NCI-H1105 treated with DMSO at 0.1 percent for 48 hours (cell line): ENCODE measurements at regions not wholly inside any gene's neighbourhood (a gene's known extent, or its start where the extent isn't known, plus 50 kb on each side); places are given as distances from the start of the nearest gene placed in this dataset.
A peak's percentile ranks its signal among the peaks of the same experiment; 100 is the strongest.
"Not testable (repeated sequence)": the region's sequence is repeated elsewhere in the genome, so short reads cannot be mapped to it uniquely, and the experiment has no call there.

Experiments
- DNase-seq: peaks from one replicate; lab custom pipeline; 2025; lab: John Stamatoyannopoulos, UW

DNA sequence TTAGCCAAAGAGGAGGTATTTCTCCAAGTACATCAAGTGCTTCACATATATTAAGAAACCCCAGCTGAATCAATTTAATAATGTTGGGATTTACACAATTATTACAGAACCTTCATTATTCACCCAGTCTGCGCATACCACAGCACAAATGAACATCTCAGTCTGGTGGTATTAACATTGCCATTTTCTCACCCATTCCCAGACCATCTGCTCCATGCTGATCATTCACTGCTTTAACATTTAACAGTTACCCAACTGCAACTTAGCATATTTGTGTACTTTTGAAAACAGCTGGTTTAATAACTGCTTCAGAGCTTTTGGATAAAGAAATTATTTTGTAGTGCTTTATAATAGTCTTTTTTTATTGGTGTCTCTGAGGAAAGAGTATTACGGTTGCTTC, 1072.1 kb downstream of the NXPH1 start:
- DNase-seq, result no peak

DNA sequence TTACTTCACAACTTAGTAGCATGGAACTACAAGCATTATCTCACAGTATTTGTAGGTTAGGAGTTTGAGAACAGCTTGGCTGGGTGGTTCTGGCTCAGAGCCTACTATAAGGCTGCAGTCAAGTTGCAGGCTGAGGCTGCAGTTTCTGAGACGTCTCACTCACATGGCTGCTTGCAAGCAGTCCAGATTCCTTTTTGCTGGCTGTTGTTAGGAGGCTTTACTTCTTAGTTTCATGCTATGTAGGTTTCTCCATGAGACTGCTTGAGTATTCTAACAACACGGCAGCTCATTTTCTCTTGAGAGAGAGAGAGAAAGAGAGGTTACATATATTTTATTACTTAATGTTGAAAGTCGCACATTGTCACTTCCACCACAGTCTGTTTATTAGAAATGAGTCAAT, 1073.9 kb downstream of the NXPH1 start:
- no peak for DNase-seq

DNA sequence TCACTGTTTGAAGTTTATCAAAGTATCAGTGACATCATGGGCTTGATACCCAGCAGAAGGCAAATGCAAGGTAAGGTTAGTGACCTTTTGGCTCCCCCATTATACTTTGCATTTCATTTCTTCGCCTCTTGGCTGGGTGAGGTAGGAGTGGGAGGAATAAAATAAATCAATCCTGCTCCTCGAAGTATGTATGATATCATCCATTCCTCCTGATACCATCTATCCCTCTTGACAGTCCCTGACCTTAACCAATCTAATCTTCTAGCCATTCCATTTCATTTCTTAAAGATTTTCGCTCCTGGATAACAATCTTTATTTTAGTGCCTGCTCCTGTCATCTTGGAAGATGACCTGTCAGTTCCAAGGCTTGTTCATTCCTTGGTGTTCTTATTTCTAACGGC, 1083.3 kb downstream of the NXPH1 start:
- DNase-seq, result no peak

DNA sequence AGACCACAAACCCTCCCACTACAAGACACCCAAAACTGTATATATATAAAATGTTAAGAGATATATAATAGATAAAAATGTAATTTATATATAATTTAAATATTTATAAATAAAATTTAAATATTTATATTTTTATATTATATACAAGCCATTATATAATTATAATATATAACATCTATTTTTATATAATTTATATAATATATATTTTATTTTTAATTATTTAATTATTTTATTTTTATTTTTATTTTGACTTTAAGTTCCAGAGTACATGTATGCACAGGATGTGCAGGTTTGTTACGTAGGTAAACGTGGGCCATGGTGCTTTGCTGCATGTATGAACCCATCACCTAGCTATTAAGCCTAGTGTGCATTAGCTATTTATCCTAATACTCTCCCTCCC, 1090.2 kb downstream of the NXPH1 start:
- no peak for DNase-seq

DNA sequence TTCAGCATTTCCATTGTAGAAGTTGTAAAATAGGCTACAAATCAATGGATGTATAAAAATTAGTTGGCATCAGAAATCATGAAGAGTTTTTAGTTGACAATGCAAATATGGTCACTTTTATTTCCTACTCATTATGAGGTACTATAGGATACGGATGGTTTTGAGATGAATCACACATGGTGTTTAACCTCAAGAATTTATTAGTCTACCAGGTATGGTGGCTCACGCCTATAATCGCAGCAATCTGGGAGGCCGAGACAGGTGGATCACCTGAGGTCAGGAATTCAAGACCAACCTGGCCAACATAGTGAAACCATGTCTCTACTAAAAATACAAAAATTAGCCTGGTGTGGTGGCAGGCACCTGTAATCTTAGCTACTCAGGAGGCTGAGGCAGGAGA, 1119.0 kb downstream of the NXPH1 start:
- DNase-seq, result not testable (repeated sequence)

DNA sequence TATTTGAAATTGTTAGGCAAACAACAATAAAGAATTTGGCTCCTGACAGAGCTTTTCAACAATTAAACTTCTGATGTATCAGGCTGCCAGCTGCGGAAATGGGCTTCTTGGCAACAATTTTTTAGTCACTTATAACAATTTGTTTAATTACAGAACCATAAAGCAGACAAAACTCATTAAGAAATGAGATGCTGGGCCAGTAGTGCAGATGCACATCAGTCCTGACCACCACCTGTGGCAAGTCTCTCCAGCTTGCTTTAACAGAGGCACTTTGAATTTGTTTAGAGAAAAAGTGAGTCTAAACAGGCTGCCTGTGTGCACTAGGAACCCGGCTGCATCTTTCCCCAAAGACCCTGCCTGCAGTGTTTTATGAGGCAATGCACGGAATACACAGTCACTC, 1124.4 kb downstream of the NXPH1 start:
- peak; percentile 100 for DNase-seq

DNA sequence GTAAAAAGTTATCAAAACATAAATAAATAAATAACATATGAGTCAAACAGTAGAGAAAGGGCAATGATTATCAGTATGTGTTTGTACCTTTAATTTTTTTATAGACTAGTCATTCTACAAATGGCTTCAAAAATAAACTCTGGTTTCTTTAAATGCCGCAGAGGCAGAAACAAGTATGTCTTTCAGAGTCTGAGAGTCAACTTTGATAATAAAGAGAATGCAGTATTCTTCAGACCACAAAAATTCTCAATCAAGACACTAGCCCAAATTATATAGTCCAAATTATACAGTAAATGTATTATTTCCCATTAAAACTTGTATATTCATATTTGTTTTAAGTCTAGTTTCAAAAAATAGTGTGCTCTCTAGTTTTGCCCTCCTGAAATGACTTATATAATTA, 1142.3 kb downstream of the NXPH1 start:
- no peak for DNase-seq

DNA sequence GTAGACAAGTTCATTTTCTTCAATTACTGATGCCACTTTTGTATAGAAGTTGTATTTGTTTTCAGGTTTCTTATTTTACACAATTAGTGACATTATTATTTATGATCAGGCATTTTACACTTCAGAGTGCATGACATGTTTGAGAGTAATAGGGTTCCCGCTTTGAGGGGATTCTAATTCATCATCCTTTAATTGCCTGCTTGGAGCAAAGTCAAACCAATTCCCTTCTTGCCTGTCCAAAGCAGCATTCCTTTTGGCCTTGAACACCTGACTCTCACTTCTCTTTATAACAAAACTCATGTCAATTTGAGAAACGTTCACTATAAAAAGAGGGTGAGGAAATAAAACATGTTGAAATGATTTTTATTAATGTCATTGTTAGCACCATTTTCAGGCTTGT, 1149.4 kb downstream of the NXPH1 start:
- peak; percentile 8 for DNase-seq

DNA sequence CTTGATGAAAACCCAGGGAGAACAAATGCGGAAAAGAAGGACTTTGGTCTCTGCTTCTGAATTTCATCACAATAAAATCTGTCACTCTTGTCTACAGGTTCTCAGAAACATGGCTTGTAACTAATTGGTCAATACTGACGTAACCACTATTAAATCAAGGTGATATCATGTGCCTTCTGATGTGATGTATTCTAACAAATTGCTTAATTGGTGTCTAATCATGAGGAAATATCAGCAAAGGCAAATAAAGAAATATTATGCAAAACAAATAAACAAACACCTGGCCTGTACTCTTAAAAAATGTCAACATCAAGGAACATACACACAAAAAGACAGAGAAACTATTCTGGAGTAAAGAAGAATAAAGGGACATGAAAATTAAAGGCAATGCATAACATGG, 1165.0 kb downstream of the NXPH1 start:
- DNase-seq, result peak; percentile 5

DNA sequence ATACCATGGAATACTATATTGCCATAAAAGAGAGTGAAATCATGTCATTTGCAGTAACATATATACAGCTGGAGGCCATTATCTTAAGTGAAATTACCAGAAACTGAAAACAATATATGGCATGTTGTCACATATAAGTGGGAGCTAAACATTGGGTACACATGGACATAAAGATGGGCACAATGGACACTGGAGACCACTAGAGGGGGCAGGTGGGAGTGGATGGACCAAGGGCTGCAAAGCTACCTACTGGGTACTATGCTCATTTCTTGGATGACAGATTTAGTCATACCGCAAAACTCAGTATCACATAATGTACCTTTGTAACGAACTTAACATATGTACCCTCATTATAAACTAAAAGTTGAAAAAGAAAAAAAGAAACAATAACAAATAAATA, 1167.6 kb downstream of the NXPH1 start:
- no peak for DNase-seq

DNA sequence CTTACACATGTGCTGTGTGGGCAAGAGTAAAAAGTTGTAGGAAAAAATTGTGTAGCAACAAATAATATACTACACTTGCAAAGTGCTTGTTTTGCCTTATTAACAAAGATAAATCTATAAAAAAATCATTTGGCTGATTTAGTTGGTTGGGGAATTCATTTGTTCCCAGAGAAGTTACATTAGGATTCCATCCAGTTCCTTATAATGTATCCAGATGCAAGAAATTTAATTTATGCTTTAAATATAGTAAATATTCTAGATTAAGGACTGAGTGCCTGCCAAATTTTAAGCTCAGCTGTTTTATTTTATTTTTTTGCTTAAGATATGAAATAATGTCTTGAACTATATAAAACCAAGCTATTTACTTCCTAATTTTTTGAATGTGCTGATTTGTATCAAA, 1169.9 kb downstream of the NXPH1 start:
- no peak for DNase-seq

DNA sequence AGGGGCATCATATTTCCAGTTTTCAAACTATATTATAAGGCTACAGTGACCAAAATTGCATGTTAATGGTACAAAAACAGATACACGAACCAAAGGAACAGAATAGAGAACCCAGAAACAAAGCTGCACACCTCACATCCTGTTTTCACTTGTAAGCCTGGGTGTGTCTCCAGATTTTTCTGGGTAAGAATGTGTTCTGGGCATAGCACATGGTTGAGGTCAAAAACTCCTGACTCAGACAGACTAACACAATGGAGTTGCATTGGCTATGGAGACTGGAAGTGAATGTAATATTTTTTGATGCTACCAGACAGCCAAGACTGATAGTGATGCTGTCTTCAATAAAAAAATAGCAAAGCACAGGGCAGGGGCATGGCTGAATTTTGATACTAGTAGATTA, 1175.2 kb downstream of the NXPH1 start:
- no peak for DNase-seq

DNA sequence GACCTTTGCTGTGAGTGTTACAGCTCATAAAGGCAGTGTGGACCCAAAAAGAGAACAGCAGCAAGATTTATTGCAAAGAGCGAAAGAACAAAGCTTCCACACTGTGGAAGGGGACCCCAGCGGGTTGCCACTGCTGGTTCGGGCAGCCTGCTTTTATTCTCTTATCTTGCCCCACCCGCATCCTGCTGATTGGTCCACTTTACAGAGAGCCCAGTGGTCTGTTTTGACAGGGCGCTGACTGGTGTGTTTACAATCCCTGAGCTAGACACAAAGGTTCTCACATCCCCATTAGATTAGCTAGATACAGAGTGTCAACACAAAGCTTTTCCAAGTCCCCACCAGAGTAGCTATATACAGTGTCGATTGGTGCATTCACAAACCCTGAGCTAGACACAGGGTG, 1187.5 kb downstream of the NXPH1 start:
- DNase-seq, result not testable (repeated sequence)

DNA sequence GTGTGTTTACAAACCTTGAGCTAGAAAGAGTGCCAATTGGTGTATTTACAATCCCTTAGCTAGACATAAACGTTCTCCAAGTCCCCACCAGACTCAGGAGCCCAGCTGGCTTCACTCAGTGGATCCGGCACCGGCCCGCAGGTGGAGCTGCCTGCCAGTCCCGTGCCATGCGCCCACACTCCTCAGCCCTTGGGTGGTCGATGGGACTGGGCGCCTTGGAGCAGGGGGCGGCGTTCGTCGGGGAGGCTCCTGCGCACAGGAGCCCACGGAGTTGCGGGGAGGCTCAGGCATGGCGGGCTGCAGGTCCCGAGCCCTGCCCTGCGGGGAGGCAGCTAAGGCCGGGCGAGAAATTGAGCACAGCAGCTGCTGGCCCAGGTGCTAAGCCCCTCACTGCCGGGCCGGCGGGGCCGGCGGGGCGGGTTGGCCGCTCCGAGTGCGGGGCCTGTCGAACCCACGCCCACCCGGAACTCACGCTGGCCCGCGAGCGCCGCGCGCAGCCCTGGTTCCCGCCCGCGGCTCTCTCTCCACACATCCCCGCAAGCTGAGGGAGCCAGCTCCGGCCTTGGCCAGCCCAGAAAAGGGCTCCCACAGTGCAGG, 1188.0 kb downstream of the NXPH1 start:
- DNase-seq, result not testable (repeated sequence)

DNA sequence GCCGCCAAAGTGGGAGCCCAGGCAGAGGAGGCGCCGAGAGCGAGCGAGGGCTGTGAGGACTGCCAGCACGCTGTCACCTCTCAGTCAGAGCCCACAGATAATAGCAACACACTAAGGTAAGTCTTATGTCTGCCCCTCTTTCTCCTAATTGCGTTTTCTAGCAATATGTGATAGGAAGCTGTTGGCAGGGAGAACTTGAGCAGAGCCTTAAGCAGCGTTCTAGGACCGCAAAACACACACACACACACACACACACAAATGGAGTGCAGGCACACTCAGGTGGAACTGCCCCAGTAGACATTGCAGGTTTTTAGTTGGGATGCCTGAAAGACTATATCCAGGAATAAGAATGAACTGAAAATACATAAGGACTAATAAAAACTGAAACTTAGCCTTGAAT, 1188.5 kb downstream of the NXPH1 start:
- DNase-seq, result no peak

DNA sequence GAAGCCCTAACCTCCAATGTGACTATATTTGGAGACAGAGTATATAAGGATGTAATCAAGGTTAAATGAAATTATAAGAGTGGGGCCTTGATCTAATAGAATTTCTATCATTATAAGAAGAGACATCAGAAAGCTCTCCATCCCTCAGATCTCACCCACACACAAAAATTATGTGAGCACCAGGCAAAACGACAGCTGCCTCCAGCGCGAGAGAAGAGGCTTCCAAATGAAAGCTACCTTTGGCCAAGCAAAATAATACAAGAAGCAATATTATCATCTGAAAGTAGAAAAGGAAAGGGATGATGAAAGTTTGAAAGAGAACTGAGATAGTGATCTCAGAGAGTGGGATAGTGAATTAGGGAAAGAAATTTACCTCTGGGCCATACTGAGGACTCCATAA, 1192.5 kb downstream of the NXPH1 start:
- no peak for DNase-seq

DNA sequence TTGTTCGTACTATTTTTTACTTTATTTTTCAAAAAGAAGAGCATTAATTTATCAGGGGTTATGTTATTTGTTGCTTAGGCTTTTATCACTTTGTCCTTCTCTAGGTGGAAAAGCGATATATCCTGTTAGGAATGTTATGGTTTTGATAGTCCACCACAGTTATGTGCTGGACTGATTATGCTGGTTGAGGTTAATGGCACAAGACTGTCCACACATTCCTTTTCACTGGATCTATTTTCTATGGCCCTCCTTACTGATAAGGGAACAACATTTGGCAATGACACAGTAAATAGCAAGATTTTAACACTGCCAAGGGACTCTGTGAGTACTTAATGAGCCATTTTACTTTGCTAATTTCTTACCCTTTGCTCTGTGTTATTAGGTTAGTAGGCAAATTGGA, 1212.3 kb downstream of the NXPH1 start:
- DNase-seq, result no peak

DNA sequence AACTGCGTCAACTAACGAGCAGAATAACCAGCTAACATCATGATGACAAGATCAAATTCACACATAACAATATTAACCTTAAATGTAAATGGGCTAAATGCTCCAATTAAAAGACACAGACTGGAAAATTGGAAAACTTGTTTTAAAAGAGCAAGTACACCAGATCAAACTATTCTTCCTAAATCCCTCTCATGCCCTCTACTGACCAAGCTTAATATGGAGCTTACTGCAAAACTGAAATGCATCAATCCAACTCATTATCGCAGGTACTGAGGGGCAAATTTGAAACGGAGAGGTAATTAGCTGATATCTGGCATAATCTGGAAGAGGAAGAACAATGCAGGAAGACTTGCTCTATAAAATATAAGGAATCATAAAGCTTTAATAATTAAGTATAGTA, 1223.8 kb downstream of the NXPH1 start:
- DNase-seq, result peak; percentile 14

DNA sequence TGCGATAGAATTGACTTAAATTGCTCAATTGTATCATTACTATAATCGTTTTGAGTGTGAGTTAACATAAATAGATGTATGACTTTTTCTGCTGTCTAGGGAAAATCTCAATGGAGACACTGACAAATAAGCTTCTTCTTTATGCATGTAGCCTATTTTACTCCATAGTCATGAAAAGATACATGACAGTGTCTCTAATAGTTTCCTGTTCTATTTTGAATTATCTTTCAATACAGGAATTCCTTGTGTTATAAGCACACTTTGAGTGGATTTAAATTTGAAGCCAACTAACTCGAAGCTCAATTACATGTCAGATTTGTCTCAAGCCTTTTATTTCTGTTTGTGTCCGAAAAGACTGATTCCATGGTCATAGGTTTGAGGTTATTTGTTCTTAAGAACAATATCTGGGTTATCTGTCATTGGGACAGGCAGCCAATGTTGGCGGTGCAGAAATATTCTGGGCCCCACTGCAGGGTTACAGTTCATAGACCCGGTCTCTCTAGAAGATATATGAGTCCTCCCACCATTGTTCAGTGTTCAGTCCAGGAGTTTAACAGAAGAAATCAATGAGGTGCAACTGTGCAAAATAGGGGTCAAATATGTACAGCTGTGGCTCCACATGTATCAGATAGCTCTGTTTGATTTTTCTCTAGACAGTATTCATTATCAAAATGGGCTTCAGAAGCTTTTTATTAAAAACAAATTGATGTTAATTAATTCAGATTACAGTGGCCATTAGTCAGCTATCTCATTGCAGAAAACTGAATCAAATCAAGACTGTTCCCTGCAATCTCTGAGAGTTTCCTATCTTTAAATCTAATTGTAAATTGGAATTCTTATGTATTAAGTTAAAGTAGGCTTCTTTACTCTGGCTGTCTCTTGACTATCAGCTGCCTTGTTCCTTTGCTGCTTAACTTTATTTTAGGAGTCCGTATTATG, 1238.8 kb downstream of the NXPH1 start:
- DNase-seq, result no peak

DNA sequence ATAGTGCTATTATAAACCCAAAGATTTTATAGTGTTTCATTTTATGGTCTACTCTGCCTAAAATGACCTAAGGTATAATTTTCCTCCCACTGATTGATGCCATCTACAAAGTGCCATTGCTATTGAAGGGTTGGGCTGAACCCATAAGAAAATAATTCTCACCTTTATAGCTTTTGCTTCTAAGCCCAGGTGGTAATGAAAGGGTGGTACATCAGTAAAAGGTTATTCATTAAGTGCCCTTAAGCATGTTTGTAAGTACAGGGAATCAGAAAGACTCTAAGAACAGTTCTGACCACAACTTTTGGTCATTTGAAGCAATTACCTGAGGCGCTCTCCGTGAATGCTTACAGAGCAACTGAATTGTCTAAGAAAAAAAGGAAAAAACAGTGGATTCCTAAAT, 1247.3 kb downstream of the NXPH1 start:
- DNase-seq, result peak; percentile 21

DNA sequence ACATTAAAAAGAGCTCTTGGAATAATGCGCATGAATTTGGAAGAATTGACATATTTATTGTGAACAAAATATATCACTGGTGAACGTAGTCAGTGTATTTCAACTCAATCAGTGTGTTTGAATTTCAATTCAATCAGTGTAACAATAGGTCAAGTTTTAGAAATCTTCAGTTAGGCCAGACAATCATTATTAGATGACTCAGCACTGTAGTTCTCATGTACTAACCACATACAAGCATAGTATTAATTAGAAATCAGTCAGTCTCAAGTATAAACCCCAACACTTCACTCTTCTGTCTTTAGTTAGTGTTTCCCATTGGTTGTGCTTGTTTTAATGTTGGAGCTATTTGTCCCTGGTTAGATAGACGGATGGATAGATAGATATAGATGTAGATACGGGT, 1247.9 kb downstream of the NXPH1 start:
- DNase-seq, result no peak

DNA sequence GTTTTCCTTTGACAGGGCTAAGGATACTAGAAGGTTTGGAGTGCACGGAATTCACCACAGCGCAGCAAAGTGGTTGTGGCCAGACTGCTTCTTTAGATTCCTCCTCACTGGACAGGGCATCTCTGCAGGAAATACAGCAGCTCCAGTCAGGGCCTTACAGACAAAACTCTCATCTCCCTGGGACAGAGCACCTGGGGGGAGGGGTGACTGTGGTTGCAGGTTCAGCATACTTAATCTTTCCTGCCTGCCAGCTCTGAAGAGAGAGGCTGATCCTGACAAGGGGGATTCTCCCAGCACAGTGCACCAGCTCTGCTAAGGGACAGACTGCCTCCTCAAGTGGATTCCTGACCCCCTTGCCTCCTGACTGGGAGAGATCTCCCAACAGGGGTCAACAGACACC, 1257.9 kb downstream of the NXPH1 start:
- no peak for DNase-seq

DNA sequence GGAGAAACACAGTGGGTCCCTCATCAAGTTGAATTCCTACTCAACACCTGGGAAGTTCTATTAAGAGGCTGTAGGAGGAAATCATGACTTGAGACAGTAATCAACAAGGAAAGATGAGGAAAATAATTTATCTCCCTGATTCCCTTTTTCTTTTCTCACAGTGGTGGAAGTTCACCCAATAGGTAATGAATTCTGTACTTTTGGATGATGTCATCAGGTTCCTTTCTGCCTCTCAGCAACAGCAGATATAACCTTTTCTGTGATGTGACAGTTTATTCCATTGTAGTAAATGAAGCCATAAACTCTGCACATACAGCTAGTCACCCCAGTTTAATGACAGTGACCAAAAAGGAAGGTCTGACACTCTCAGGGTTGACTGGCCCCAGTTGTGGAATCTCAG, 1265.0 kb downstream of the NXPH1 start:
- DNase-seq, result no peak

DNA sequence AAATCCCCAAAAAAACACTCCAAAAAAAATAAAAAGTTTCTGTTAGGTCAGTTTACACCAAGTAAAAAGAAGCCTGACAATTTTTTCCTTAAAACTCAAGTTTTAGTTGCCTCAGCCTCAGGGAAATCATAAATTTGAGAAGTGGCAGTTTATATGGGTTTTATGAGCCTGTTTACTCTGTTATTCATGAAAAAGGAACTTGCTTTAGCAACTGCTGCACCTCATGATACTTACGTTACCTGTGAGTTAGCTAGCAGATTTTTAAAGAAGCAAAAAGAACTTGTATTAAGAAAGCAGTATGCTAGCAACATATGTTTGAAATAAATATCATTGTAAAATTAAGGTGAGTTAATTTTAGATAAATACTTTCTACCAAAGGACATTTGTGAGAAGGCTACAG, 1264.5 kb upstream of the PHF14 start:
- DNase-seq, result no peak
